ENCODE measurements at regions not wholly inside any gene's neighbourhood (a gene's known extent, or its start where the extent isn't known, plus 50 kb on each side); places are given as distances from the start of the nearest gene placed in this dataset.

- DNase-seq (ENCODE audit: low spot score), result no peak
- in situ Hi-C loops (cut with HindIII; ENCODE audit: low sequenced_read_pairs), result no loop called here
Observed at GRCh38 chr1:172748201-172748600, 89.3 kb downstream of the FASLG start.

GRCh38 chr1:172751683-172752082 lies 92.8 kb downstream of the FASLG start:
- DNase-seq (ENCODE audit: low spot score), result no peak
- in situ Hi-C loops (cut with HindIII; ENCODE audit: low sequenced_read_pairs), result no loop called here

- no peak for DNase-seq (ENCODE audit: low spot score)
- in situ Hi-C loops (cut with HindIII; ENCODE audit: low sequenced_read_pairs), result no loop called here
Observed at GRCh38 chr1:172753964-172754363, 95.1 kb downstream of the FASLG start.

- no peak for DNase-seq (ENCODE audit: low spot score)
- in situ Hi-C loops (cut with HindIII; ENCODE audit: low sequenced_read_pairs), result no loop called here
Observed at GRCh38 chr1:172754609-172755008, 95.7 kb downstream of the FASLG start.

- in situ Hi-C loops (cut with HindIII; ENCODE audit: low sequenced_read_pairs), result no loop called here
- no peak for DNase-seq (ENCODE audit: low spot score)
Observed at GRCh38 chr1:172755099-172755498, 96.2 kb downstream of the FASLG start.

GRCh38 chr1:172756024-172756423 lies 97.1 kb downstream of the FASLG start:
- DNase-seq (ENCODE audit: low spot score), result no peak
- in situ Hi-C loops (cut with HindIII; ENCODE audit: low sequenced_read_pairs), result no loop called here

- in situ Hi-C loops (cut with HindIII; ENCODE audit: low sequenced_read_pairs), result no loop called here
Observed at GRCh38 chr1:172758259-172758658, 99.4 kb downstream of the FASLG start.

GRCh38 chr1:172760121-172760520 lies 101.2 kb downstream of the FASLG start:
- in situ Hi-C loops (cut with HindIII; ENCODE audit: low sequenced_read_pairs), result no loop called here
- DNase-seq (ENCODE audit: low spot score), result no peak

More at GRCh38 chr1:172758259-172758658, 99.4 kb downstream of the FASLG start:
- no peak for DNase-seq (ENCODE audit: low spot score)

GRCh38 chr1:172761581-172762486 lies 102.9 kb downstream of the FASLG start:
- DNase-seq (ENCODE audit: low spot score), result no peak
- in situ Hi-C loops (cut with HindIII; ENCODE audit: low sequenced_read_pairs), result no loop called here

GRCh38 chr1:172763057-172763456 lies 104.2 kb downstream of the FASLG start:
- no peak for DNase-seq (ENCODE audit: low spot score)
- in situ Hi-C loops (cut with HindIII; ENCODE audit: low sequenced_read_pairs), result no loop called here

- in situ Hi-C loops (cut with HindIII; ENCODE audit: low sequenced_read_pairs), result no loop called here
- no peak for DNase-seq (ENCODE audit: low spot score)
Observed at GRCh38 chr1:172764378-172764777, 105.5 kb downstream of the FASLG start.

- DNase-seq (ENCODE audit: low spot score), result no peak
- in situ Hi-C loops (cut with HindIII; ENCODE audit: low sequenced_read_pairs), result no loop called here
Observed at GRCh38 chr1:172766462-172766861, 107.6 kb downstream of the FASLG start.

- in situ Hi-C loops (cut with HindIII; ENCODE audit: low sequenced_read_pairs), result no loop called here
- no peak for DNase-seq (ENCODE audit: low spot score)
Observed at GRCh38 chr1:172770071-172770470, 111.2 kb downstream of the FASLG start.

- no peak for DNase-seq (ENCODE audit: low spot score)
- in situ Hi-C loops (cut with HindIII; ENCODE audit: low sequenced_read_pairs), result no loop called here
Observed at GRCh38 chr1:172774561-172774960, 115.7 kb downstream of the FASLG start.

GRCh38 chr1:172775606-172776005 lies 116.7 kb downstream of the FASLG start:
- no peak for DNase-seq (ENCODE audit: low spot score)
- in situ Hi-C loops (cut with HindIII; ENCODE audit: low sequenced_read_pairs), result no loop called here

- no peak for DNase-seq (ENCODE audit: low spot score)
- in situ Hi-C loops (cut with HindIII; ENCODE audit: low sequenced_read_pairs), result no loop called here
Observed at GRCh38 chr1:172776071-172776470, 117.2 kb downstream of the FASLG start.

- in situ Hi-C loops (cut with HindIII; ENCODE audit: low sequenced_read_pairs), result no loop called here
- no peak for DNase-seq (ENCODE audit: low spot score)
Observed at GRCh38 chr1:172777767-172778166, 118.9 kb downstream of the FASLG start.

- no peak for DNase-seq (ENCODE audit: low spot score)
- in situ Hi-C loops (cut with HindIII; ENCODE audit: low sequenced_read_pairs), result no loop called here
Observed at GRCh38 chr1:172778456-172779455, 119.9 kb downstream of the FASLG start.

GRCh38 chr1:172779491-172779890 lies 120.6 kb downstream of the FASLG start:
- in situ Hi-C loops (cut with HindIII; ENCODE audit: low sequenced_read_pairs), result no loop called here
- no peak for DNase-seq (ENCODE audit: low spot score)

Data from G401 (cell line).